ENCODE measurements at regions not wholly inside any gene's neighbourhood (a gene's known extent, or its start where the extent isn't known, plus 50 kb on each side); places are given as distances from the start of the nearest gene placed in this dataset.

DNA sequence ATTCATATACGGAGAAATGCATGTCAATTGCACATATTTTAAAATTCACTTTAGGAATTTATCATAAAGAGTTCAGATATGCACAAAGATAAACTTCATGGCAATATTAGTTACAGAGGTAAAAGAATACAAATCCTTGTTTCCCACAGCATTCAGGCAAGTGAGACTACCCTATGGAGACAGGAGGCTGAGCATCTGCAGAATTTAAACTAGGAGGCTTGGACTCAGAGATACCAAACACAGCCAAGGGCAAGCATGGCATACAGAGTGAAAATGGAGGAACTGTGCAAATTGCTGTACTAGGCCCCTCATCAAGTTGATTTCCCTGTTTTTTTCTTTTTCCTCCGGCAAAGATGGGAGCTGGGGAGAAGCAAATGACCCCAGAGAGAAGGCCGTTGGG, 94.2 kb downstream of the SLC24A2 start:
- Histone ChIP-seq H3K27me3 (no peaks in the 10 kb centered on the region), H3K4me3 (no peak overlapping the region), H3K27ac (no peak overlapping the region), H3K4me1 (no peaks in the 10 kb centered on the region), H3K9me3 (no peaks in the 10 kb centered on the region), H3K36me3 (no peaks in the 10 kb centered on the region)
- no peak for ATAC-seq
- WGBS, 2 donors (ENCODE audit: low coverage in 1 of 2), result 54 to 81% methylated on average over 2 to 3 of the region's 3 CpGs
- TF ChIP-seq EP300 (IDR thresholded peaks at IDR 0.05), result no peak
- no peak for TF ChIP-seq POLR2AphosphoS5 (IDR thresholded peaks at IDR 0.05)
- TF ChIP-seq POLR2A (IDR thresholded peaks at IDR 0.05), result no peak
- TF ChIP-seq, protein P1, sequence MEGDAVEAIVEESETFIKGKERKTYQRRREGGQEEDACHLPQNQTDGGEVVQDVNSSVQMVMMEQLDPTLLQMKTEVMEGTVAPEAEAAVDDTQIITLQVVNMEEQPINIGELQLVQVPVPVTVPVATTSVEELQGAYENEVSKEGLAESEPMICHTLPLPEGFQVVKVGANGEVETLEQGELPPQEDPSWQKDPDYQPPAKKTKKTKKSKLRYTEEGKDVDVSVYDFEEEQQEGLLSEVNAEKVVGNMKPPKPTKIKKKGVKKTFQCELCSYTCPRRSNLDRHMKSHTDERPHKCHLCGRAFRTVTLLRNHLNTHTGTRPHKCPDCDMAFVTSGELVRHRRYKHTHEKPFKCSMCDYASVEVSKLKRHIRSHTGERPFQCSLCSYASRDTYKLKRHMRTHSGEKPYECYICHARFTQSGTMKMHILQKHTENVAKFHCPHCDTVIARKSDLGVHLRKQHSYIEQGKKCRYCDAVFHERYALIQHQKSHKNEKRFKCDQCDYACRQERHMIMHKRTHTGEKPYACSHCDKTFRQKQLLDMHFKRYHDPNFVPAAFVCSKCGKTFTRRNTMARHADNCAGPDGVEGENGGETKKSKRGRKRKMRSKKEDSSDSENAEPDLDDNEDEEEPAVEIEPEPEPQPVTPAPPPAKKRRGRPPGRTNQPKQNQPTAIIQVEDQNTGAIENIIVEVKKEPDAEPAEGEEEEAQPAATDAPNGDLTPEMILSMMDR (IDR thresholded peaks at IDR 0.05), result no peak

DNA sequence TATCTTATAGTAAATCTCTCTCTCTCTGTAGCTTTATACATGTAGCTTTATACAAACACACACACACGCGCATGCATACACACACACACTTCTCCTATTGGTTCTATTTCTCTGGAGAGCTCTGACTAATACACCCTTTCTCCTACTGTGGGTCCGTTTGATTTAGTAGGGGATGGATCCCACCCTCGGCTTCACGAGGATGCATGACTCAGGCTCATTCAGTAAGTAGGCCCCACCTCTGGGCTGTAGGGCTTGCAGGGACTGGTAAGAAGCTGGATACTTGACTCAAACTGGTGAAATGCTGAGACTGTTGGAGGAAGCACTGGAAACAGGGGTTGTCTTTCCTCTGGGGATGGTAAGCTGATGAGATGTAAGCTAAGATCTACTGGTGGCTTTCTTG, 98.7 kb downstream of the SLC24A2 start:
- Histone ChIP-seq H3K4me3 (no peak overlapping the region), H3K27ac (no peak overlapping the region), H3K4me1 (no peaks in the 10 kb centered on the region), H3K9me3 (no peaks in the 10 kb centered on the region), H3K36me3 (no peaks in the 10 kb centered on the region), H3K27me3 (no peaks in the 10 kb centered on the region)
- ATAC-seq, result no peak
- WGBS, 2 donors (ENCODE audit: low coverage in 1 of 2), result 89 to 92% methylated on average over 3 to 5 of the region's 5 CpGs
- TF ChIP-seq, protein P1 (IDR thresholded peaks at IDR 0.05), result no peak
- TF ChIP-seq POLR2AphosphoS5 (IDR thresholded peaks at IDR 0.05) (no peak), POLR2A (IDR thresholded peaks at IDR 0.05) (no peak), EP300 (IDR thresholded peaks at IDR 0.05) (no peak)

DNA sequence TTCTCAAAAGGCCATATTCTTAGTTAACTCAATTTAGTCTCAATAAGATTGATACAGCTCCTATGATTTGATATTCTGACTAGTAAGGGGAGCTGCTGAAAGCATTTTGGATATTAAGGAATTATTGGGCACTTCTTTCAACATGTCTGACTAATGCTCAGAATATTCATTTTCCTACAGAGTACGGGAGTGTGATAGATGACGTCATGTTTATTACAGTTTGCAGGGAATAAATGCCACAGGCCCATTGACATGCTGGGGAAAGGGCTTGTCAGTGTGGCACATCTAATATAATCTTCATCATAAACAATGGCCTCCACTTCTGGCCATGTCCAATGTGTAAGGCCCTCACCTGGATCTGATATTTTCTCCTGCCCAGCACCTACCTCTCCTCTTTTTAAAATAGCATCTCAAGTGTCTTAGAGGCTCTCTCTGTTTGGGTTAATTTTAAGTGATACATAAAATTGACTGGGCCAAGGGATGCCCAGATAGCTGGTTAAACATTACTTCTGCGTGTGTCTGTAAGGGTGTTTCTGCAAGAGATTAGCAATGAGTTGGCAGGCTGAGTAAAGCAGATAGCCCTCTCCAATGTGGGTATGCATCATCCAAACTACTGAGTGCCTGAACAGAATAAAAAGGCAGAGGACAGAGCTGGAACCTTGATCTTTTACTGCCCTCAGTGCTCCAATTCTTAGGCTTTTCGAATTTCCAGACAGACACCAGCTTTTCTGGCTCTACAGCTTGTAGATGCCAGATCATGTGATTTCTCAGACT, 99.3 kb downstream of the SLC24A2 start:
- H3K4me3 ChIP-seq, result no peak overlapping the region
- no peaks in the 10 kb centered on the region for H3K9me3 ChIP-seq
- H3K36me3 ChIP-seq, result no peaks in the 10 kb centered on the region
- no peaks in the 10 kb centered on the region for H3K4me1 ChIP-seq
- TF ChIP-seq EP300 (IDR thresholded peaks at IDR 0.05), result no peak
- no peaks in the 10 kb centered on the region for H3K27me3 ChIP-seq
- H3K27ac ChIP-seq, result no peak overlapping the region
- WGBS, 2 donors (ENCODE audit: low coverage in 1 of 2), result 68 to 76% methylated on average over 3 to 4 of the region's 4 CpGs
- ATAC-seq, result no peak

DNA sequence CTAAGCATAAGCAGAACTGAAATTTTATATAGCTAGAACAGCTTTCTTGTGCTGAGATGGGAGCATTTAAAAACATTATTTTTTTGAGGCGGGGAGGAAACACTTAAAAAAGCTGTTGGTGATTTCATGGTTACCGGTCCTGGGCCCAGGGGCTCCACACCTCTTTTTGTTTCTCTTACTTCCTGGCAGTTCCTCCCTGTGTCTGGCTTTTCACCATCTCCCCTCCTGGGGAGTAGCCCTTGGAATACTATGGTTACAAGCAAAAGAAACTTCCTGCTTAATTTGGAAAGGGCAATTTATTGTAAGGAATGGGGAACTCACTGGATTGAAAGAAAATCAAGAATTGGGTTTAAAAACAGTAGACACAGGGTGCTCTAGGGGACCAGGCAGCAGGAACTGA, 105.1 kb downstream of the SLC24A2 start:
- ATAC-seq, result no peak
- TF ChIP-seq POLR2A (IDR thresholded peaks at IDR 0.05), result no peak
- no peak for TF ChIP-seq POLR2AphosphoS5 (IDR thresholded peaks at IDR 0.05)
- TF ChIP-seq, protein P1 (IDR thresholded peaks at IDR 0.05), result no peak
- no peak for TF ChIP-seq EP300 (IDR thresholded peaks at IDR 0.05)
- Histone ChIP-seq H3K9me3 (no peaks in the 10 kb centered on the region), H3K27me3 (no peaks in the 10 kb centered on the region), H3K36me3 (no peaks in the 10 kb centered on the region), H3K4me3 (no peak overlapping the region), H3K4me1 (no peaks in the 10 kb centered on the region), H3K27ac (no peak overlapping the region)
- 39 to 53% methylated on average over 2 of the region's 2 CpGs for WGBS, 2 donors (ENCODE audit: low coverage in 1 of 2)

DNA sequence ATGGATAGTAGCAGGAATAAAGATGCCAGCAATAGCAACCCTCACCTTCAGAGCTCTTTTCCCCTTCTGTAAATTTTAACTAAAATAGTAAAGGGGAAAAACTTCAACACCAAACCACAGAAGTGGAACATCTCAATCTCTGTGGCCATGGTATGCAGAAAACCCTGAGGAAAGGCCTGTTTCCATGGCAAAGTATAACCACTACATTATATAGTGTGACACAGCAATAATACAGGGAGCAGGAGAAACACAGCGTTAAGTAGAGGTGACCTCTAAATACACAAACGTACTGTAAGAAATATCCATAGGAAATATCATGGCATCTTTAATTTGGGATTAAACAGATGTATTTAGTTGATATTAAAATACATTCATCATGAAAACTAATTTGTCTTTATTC, 106.4 kb downstream of the SLC24A2 start:
- Histone ChIP-seq H3K36me3 (no peaks in the 10 kb centered on the region), H3K27ac (no peak overlapping the region), H3K9me3 (no peaks in the 10 kb centered on the region), H3K27me3 (no peaks in the 10 kb centered on the region), H3K4me3 (no peak overlapping the region), H3K4me1 (no peaks in the 10 kb centered on the region)
- ATAC-seq, result no peak
- 57 to 78% methylated on average over 2 of the region's 2 CpGs for WGBS, 2 donors (ENCODE audit: low coverage in 1 of 2)
- TF ChIP-seq POLR2AphosphoS5 (IDR thresholded peaks at IDR 0.05) (no peak), EP300 (IDR thresholded peaks at IDR 0.05) (no peak), POLR2A (IDR thresholded peaks at IDR 0.05) (no peak)
- TF ChIP-seq, protein P1 (IDR thresholded peaks at IDR 0.05), result no peak

Measured in gastroesophageal sphincter (tissue), 4 donors.